IPS-NIHi7 (cell line): ENCODE measurements at regions not wholly inside any gene's neighbourhood (a gene's known extent, or its start where the extent isn't known, plus 50 kb on each side); places are given as distances from the start of the nearest gene placed in this dataset.

Source experiments
- DNase-seq: peaks from one replicate; pipeline ENCODE4 v3.0.0; 2012; ENCODE audit warnings: mixed read lengths; ENCODE audit errors: extremely low spot score

DNA sequence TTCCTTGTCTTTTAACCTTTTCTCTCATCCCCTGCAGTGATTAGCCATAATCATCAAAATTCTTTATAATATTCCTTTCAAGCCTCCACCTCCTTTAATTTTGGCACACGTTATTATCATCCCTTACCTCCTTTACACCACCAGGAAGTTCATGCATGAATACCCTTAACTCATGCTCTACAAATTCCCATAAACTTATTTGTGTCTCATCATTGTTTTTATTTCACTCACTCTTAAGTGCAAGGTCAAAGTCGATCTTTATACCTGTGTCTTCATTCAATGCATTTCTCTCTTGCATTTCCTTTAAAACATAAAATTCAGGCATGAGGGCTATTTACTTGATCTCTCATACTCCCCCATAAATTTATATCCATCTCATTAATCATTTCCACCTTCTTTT lies 1064.6 kb upstream of the CADM2 start:
- no peak for DNase-seq

DNA sequence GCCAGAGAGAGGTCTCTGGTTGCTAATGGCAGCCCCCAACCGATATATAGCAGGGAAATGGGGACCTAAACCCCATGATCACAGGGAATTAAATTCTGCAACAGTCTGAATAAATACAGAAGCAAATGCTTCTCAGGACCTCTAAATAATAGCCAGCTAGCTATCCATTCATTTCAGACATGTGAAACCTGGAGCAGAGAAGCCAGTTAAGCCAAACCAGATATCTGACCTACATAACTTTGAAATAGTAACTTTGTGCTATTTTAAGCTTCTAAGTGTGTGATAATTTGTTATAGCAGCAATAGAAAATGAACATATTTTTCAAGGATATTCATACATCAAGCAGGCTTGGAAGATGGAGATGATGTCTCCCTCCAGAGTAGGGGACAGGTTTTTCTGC lies 1062.9 kb upstream of the CADM2 start:
- no peak for DNase-seq

DNA sequence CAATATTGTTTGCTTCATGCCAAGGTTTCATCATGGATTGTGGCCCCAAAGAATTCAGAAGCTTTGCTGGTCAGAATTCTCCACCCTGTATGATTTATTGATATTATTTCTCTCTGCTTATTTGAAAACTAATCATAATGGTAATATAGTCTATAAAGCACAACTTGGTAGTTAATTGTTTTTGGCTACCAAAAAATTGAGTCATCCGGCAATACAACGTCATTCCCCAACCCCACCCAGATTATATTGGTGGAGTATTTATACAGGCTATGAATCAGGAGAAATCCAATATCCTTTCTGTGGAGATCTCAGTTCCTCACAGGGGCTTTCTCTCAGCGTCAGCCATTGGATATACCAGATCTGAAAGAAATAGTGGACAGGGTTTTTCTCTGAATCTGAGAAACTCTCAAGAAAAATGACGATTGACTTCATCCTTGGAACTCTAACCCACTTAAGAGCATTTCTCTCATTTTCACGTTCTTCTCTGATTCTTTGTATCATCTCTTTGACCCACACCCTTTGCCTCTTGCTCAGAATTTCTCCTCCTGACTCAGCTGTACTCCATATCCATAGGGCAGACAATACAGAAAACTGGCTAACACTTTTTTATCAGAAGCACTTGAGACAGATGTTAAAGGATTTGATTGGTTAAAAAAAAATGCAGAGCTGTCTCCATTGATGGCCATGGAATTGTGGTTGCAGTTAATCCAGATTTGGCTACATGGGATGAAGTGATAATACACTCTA lies 1055.8 kb upstream of the CADM2 start:
- no peak for DNase-seq

DNA sequence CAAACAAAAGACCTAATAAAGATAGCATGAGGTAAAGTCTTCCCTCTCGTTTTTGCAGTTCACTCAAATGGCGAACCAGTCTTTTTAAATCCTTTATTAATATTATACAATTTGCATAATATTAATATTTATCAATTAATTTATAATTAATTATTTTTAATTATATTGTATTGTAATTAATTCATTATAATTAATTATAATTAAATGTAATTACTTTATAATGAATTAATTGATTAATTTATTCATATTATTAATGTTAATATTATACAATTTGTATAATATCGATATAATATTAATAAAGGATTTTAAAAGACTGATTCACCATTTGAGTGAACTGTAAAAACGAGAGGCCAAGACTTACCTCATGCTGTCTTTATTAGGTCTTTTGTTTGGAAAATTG lies 1045.4 kb upstream of the CADM2 start:
- no peak for DNase-seq

DNA sequence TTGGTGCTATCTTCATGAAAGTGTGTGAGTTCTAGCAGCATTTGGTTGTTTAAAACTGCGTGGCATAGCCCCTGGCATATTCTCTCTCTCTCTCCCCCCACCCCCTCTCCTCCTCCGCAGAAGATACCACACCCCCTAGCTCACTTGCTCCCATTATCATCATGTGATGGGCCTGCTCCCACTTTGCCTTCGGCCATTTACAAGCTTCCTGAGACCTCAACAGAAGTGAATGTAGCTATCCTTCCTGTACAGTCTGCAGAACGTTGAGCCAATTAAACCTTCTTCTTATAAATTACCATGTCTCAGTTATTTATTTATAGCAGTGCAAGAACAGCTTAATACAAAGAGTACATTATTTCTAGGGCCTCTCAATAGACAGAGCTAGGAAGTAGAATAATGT lies 1032.5 kb upstream of the CADM2 start:
- no peak for DNase-seq

DNA sequence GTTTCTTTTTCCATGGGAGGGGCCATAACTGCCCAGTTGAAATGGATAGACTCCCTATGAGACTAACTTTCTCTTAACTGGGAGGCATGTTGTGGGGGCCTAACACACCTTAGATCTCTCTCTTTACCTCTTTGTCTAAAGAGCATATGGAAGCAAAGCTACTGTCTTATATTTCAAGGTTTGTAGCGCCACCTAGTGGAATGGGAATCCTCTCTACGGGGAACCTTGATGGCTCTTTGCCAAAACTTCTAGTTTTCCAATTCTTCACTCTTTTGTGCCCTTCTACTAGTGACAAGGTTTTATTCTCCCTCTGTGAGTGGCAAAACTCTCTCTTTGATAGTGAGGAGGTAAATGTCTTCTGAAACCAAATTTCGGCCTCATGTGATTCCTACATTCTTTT lies 1030.4 kb upstream of the CADM2 start:
- DNase-seq, result peak; percentile 20

DNA sequence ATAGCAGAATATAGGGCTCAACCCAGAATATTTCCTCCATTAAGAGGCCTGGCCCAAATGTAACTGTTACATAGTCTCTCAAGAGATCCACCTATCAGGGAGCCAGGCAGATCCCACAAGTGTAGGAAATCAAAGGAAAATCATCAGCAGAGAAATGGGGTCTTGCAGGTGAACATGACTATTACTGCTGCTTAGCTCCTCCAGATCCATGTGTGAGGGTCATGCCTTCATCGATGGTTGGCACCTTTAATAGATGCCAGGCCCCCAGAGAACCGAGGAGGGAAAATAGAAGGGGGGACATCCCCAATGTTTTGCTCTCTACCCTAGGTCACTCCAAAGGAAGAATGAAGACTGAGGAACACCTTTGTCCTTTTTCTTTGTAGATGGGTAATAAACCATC lies 1029.9 kb upstream of the CADM2 start:
- no peak for DNase-seq

DNA sequence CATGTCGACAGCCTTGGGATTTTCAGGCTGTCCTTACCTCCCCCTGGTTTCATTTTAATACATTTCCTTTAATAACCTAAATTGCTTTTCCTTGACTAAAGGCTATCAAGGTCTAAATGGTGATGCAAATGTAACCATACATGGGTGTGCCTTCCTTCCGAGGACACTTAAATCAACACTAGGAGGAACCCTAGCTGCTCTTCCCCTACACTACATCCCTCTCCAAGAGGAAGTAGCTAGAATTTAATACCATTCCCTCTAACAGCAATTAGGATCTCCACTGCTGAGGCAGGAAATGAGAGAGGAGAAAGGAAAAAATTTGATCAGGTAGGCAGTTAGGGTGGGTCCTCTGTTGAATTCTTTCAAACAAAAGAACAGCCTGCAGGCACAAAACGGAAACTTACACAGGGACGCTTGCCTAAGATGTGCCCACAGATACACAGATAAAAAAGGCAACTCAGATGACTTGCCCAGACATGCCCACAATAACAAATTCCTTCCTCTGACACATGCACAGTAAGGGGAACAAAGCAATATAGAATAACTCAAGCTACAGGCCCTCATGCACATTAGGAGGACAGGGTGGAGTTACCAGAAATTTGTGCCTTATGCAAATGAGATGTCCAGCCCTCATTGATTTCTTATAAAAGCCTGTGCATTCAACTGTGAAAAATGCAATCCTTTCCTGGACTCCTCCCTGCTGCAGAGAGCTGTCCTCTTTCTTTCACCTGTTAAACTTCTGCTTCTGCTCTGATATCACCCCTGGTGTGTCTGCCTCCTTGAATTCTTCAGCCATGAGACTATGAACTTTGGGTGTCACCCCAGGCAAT lies 1024.4 kb upstream of the CADM2 start:
- no peak for DNase-seq

DNA sequence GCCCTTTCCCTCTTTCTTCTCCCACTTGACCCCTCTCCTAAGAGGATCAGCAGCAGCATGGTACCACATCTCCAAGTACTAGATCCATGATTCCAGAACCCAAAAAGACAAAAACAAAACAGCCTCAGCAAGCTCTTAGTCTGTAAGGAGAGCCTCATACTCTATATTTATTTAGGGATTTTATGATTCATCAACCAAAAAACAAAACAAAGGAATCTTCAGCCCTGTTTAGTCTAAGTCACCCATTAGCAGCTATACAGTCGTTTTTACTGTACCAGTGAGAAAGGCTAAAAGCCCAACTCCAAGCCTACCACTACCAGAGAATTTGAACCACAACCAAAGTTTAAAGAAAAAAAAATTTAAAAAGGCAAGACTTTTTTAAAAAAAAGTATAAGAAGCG lies 1020.3 kb upstream of the CADM2 start:
- no peak for DNase-seq

DNA sequence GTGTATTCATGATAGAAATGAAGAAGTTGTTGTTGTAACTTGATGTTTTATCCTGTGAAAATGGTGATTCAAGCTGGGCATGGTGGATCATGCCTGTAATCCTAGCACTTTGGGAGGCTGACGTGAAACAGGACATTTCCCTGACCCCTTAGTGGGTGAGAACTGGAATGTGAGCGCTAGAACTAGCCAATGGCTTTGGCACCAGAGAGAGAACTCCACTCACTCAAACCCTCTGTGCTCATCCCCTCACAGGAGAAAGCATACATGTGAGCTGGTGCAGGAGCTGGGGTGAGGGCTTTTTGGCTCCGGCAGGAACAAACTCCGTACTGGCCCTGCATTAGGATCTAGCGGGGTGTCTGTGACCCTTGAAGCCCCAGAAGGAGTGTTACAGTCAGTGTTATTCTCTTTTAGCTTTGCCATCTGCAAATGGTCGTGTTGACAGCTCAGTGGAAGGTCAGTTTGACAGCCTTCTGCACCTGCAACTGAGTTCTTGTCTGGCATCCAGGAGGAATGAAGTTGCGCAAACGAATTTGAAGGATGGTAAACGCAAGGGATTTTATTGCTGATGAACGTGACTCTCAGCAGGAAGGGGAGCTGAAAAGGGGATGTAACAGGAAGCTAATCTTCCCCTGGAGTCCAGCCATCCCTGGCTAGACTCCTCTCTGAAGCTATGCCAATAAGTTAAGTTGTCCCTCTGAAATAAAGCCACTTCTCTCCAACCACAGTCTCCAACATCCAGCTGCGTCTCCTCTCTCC lies 1016.6 kb upstream of the CADM2 start:
- DNase-seq, result no peak

DNA sequence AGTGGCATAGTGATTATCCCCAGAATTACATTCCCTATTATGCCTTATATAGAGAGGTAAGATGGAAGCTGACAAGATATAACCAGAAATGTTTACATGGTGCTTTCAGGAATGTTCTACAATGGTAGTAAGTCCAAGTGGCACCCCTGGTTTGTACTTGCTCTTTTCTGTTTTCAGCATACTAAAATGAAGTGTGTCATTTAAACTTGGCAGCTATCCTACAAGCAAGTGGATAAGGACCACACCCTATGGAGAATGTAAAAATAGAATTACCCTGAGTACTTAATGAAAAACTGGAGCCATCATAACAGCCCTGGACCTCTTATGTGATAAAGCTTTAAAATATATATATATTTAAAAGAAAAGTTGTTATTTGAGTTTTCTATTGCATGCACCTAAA lies 1012.7 kb upstream of the CADM2 start:
- DNase-seq, result no peak

DNA sequence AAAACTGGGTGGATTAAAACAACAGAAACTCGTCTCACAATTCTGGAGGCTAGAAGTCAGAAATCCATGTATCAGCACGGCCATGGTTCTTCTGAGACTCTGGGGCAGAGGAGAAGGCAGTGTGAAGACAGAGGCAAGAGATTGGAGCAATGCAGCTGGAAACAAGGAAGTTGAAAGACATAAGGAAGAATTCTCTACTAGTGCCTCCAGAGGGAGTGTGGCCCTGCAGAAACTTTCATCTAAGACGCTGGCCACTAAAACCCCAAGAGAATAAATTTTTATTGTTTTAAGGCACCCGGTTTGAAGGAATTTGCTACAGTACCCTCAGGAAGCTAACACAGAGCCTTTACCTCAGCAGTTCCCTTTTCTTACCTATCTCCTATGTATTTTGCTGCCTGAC lies 1012.2 kb upstream of the CADM2 start:
- peak; percentile 12 for DNase-seq

DNA sequence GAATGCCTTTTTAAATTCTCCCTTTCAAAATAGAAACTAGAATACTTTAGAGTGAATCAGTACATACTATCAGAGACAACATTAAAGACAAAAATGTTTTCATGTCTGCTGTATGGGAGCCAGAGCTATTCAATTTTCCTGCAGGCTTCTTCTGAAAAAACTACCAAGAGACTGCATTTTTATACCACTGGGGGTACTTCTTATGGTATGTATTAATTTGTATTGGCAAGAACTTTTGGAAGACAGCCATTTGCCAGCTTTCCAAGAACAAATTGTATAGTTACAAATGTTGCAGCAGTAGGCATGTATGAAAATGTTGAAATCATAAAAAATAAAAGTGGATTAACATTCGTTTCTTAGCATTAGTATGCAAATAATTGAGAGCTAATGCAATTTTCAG lies 1010.0 kb upstream of the CADM2 start:
- no peak for DNase-seq

DNA sequence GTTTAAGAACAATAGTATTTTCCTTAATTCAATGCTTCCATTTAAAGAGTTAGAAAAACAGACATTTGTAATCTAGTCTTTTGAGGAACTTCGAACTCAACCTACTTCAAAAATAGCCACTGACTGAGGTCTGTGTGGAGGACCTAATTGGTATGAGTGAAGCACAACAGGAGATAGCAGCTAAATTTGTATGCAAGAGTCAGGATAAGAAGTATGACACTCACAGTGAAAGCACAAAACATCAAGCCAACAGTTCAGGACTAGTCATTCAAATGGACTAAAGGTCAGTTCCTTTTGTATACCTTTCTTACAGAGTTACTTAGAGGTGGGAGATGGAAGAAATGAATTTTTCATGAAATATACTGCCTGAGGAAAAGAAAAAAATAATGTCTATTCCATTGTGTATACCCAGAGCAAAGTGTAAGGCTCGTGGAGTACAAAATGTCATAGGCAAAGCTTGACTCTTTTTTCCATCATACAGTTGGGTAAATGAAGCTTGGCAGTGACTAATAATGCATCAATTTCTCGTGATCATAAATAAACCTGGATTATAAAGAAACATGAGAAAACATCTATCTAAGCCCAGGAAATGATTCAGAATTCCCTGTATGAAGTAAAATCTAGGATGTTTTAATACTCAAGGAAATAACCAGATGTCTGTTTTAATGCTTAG lies 1005.2 kb upstream of the CADM2 start:
- no peak for DNase-seq

DNA sequence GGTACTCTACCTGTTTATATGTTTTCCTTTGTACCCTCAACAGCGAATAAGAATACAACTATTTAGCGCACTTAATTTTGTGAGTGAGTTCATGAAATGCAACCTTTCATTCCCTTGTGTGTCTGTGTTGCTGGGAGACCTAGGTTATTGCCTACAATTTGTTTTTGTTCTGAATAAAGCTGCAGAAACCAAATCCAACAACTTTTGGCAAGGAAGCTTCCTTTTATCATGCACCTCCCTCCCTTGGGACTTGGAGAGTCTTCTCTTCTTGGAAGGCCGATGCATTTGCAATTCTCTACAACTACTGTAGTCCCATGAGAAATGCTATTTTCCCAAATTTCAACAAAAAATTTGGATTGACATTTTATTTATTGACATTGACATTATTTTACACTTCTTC lies 1002.4 kb upstream of the CADM2 start:
- no peak for DNase-seq

DNA sequence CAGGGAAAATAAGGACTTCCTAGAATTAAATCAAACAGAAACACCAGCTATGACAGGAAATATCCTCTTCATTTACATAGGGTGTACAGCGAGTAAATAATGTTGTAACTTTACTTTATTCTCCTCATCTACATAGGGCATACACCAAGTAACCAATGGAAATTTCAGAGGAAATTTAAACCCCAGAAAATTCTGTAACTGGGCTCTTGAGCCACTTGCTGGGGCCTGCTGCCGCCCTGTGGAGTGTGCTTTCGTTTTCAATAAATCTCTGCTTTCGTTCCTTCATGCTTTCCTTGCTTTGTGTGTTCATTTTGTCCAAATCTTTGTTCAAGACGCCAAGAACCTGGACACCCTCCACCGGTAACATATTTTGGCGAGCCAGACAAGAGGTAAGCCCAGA lies 990.4 kb upstream of the CADM2 start:
- DNase-seq, result no peak

DNA sequence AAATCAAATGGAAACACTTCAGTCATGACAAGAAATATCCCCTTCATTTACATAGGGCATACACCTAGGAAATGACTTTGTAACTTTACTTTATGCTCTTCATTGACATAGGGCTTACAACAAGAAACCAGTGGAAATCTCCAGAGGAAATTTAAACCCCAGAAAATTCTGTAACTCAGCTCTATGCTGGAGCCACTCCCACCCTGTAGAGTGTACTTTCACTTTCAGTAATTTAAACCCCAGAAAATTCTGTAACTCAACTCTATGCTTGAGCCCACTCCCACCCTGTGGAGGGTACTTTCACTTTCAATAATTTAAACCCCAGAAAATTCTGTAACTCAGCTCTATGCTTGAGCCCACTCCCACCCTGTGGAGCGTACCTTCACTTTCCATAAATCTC lies 987.1 kb upstream of the CADM2 start:
- no peak for DNase-seq

DNA sequence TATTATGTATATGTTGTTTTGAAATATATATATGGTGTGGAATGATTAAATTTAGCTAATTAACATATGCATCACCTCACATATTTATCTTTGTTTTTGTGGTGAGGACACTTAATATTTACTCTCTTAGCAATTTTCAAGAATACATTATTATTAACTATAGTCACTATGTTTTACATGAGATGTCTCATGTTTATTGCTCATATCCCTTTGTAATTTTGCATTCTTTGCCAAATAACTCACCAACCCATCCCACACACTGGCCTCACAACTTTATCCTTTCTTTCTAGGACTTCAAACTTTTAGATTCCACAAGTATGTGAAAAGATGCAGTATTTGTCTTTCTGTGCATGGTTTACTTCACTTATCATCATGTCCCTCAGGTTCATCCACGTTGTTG lies 950.2 kb upstream of the CADM2 start:
- no peak for DNase-seq

DNA sequence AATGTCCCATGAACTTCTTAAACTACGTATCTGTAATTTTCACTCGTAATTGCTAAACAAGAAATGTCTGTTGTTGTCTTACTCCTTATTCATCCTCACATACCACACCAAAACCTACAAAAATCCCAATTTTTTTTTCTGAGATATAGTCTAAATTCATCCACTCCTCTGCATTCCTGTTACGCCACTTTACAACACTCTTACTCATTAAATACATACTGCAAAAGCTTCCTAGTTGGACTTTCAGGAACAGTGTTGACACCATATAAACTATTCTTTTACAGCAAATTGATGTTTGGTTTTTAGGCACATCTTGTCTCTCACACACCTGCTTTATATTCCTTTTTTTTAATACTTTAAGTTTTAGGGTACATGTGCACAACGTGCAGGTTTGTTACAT lies 934.9 kb upstream of the CADM2 start:
- no peak for DNase-seq

DNA sequence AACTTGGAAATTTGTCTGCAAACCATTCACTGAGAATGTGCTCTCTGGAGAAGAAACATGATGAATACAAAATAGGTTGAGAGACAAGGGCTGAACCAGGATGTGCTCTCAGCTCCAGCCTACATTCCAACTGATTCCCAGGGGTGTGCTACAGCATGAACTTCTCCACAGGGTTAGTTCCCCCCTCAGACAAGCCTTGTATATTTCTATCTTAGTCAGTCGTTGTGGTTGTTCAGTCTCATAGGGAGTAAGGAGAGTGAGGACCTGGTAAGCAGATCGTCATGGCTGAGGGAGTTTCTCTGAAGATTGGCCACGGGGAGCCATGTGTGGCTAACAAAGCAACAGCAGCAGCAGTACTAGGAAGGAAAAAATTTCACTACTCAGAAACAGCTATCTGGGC lies 919.7 kb upstream of the CADM2 start:
- DNase-seq, result no peak

DNA sequence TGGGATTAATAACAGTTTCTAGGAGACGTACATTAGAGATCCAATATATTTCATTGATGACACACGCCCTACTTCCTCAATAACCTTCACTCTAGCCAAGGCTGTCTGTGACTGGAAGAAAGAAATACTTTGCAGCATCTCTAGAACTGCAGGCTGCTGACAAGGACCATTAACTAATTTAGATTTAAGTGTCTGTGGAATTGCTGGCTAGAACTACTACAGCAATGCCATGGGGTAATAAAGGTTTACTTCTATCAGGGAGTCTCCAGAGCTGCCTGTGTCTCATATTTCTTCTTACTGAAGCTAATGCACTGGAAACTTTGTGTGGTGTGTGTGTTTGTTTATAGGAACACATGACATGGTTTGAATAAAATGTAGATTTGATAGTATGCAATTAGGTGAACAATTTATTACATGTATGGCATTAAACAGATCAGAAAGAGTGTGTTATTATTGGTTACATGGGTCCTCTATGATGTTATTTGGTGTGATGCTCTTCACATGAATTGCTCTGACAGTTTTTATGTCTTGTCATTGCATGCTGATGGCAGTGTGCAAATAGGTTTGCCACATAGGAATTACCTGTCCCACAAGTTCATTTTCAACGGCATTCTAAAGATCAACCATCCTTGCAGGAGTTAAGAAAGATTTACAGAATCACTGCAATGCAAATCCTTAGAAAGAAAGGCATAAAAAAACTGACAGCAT lies 916.2 kb upstream of the CADM2 start:
- DNase-seq, result no peak

DNA sequence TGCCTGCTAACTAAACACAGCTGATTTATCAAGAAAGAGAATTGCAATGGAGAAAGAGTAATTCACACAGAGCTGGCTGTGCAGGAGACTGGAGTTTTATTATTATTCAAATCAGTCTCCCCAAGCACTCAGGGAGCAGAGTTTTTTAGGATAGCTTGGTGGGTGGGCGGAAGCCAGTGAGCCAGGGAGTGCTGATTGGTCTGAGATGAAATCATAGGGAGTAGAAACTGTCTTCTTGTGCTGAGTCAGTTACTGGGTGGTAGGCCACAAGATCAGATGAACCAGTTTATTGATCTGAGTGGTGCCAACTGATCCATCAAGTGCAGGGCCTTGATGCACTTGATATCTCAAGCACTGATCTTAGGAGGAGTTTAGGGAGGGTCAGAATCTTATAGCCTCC lies 891.9 kb upstream of the CADM2 start:
- no peak for DNase-seq
